Left lung (tissue), 4 donors: ENCODE measurements at regions not wholly inside any gene's neighbourhood (a gene's known extent, or its start where the extent isn't known, plus 50 kb on each side); places are given as distances from the start of the nearest gene placed in this dataset.

Experiments used
- ATAC-seq: fragments of 200-7000 bp; cut with Tn5 transposase; one replicate; pipeline ENCODE4 v1.9.1; 2020; ENCODE audit warnings: moderate library complexity
- DNase-seq, 4 donors: peaks; one replicate each; pipeline ENCODE4 v3.0.0-alpha.2; 2013 to 2020
- H3K27ac ChIP-seq, 2 donors: fragments of 200-600 bp; sonication (generic) in 1 of 2; one replicate each; pipeline versions ENCODE4 v1.5.0 to v1.8.0; 2020 to 2021
- H3K27me3 ChIP-seq, 2 donors: fragments of 200-600 bp; sonication (generic) in 1 of 2; one replicate each; pipeline versions ENCODE4 v1.5.0 to v1.8.0; 2020 to 2021
- H3K36me3 ChIP-seq, 2 donors: fragments of 200-600 bp; sonication (generic) in 1 of 2; one replicate each; pipeline versions ENCODE4 v1.5.0 to v1.8.0; 2020 to 2021
- H3K4me1 ChIP-seq, 2 donors: fragments of 200-600 bp; one replicate each; pipeline ENCODE4 v1.8.0; 2021
- H3K4me3 ChIP-seq, 2 donors: fragments of 200-600 bp; sonication (generic) in 1 of 2; one replicate each; pipeline versions ENCODE4 v1.5.0 to v1.8.0; 2020 to 2021; ENCODE audit warnings: mild to moderate bottlenecking in 1 of 2
- H3K9me3 ChIP-seq, 2 donors: fragments of 200-600 bp; sonication (generic) in 1 of 2; one replicate each; pipeline versions ENCODE4 v1.5.0 to v1.8.0; 2020 to 2021
- intact Hi-C, 2 donors: fragments of 100-400 bp; cut with DNase I; formaldehyde crosslinking; loops; one replicate each; pipeline versions ENCODE4 v1.11.2 to v1.14.2; 2022
- TF ChIP-seq, protein P1 (sequence below), 2 donors: fragments of 200-600 bp; sonication (generic) in 1 of 2; IDR thresholded peaks; one replicate each; pipeline versions ENCODE4 v1.5.0 to v1.8.0; 2021; ENCODE audit warnings: antibody characterized with exemption in 2 of 2
- donor health status: DM: no; HTN: yes; CAD: no.
- donor health status: DM: no; HTN: no; CAD: no.

DNA sequence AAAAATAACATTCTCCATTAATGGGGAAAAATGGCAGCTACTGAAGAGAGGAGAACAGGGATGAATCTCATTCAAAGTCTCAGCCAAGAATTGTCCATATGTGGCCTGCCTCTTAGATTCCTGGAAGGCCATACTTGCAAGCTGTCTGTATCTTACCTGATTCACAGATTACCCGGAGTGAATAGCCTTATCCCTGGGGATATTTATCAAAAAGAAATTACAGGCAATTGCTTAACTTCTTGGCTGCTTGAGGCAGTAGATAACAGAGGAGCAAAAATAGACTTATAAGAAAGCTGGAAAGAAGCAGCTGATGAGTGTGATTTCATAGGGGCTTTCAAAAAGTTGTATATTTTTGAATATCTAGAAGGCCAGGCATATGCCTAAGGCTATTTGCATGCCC, 68.8 kb upstream of the PPP1R2C start:
- Histone ChIP-seq H3K4me1 (no peaks in the 10 kb centered on the region), H3K9me3 (peaks cover 0 to 2% of the 10 kb centered on the region in 2 donors), H3K4me3 (no peak overlapping the region), H3K27me3 (peaks cover 0 to 4% of the 10 kb centered on the region in 2 donors), H3K27ac (no peak overlapping the region), H3K36me3 (no peaks in the 10 kb centered on the region)
- DNase-seq (no peak), ATAC-seq (no peak)
- intact Hi-C loops = no loop called here
- TF ChIP-seq, protein P1, sequence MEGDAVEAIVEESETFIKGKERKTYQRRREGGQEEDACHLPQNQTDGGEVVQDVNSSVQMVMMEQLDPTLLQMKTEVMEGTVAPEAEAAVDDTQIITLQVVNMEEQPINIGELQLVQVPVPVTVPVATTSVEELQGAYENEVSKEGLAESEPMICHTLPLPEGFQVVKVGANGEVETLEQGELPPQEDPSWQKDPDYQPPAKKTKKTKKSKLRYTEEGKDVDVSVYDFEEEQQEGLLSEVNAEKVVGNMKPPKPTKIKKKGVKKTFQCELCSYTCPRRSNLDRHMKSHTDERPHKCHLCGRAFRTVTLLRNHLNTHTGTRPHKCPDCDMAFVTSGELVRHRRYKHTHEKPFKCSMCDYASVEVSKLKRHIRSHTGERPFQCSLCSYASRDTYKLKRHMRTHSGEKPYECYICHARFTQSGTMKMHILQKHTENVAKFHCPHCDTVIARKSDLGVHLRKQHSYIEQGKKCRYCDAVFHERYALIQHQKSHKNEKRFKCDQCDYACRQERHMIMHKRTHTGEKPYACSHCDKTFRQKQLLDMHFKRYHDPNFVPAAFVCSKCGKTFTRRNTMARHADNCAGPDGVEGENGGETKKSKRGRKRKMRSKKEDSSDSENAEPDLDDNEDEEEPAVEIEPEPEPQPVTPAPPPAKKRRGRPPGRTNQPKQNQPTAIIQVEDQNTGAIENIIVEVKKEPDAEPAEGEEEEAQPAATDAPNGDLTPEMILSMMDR (IDR thresholded peaks at IDR 0.05) = no peak

DNA sequence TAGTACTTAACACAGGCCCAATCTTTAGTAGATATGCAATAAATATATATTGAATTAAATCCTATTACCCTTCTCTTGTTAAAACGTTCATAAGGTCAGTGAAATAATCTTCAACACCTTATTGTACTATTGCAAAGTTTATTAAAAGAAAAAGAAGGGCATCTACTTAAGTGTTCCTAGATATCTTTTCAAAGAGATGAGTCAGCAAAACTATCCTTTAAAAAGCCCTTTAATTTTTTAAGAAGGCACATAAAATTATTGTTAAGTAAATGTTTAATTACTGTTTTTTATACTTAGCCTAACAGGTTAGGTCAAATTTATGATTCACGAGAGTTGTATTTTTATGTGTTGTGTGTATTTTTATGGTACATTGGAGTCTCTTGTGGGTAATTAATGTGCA, 77.3 kb upstream of the PPP1R2C start:
- Histone ChIP-seq H3K36me3 (no peaks in the 10 kb centered on the region), H3K4me1 (no peaks in the 10 kb centered on the region), H3K27ac (no peak overlapping the region), H3K4me3 (no peak overlapping the region), H3K27me3 (no peaks in the 10 kb centered on the region), H3K9me3 (no peaks in the 10 kb centered on the region)
- TF ChIP-seq, protein P1 (IDR thresholded peaks at IDR 0.05) = no peak
- DNase-seq (no peak), ATAC-seq (no peak)
- intact Hi-C loops = no loop called here

DNA sequence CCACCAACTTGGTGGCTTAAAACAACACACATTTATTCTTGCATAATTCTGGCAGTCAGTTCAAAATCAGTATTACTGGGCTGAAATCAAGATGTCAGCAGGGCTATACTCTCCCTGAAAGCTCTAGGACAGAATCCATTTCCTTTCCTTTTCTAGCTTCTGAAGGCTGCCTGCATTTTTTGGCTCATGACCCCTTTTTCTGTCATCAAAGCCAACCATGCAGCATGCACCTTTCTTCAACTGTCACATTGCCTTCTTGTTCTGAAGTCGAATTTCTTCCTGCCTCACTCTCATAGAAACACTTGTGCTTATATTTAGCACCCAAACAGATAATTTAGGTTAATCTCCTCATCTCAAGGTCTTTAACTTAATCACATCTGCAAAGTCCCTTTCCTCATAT, 79.8 kb upstream of the PPP1R2C start:
- Histone ChIP-seq H3K4me3 (no peak overlapping the region), H3K36me3 (no peaks in the 10 kb centered on the region), H3K27ac (no peak overlapping the region), H3K4me1 (no peaks in the 10 kb centered on the region), H3K27me3 (no peaks in the 10 kb centered on the region), H3K9me3 (no peaks in the 10 kb centered on the region)
- no peak for ATAC-seq
- no peak for DNase-seq
- TF ChIP-seq, protein P1 (IDR thresholded peaks at IDR 0.05) = no peak
- intact Hi-C loops = no loop called here

DNA sequence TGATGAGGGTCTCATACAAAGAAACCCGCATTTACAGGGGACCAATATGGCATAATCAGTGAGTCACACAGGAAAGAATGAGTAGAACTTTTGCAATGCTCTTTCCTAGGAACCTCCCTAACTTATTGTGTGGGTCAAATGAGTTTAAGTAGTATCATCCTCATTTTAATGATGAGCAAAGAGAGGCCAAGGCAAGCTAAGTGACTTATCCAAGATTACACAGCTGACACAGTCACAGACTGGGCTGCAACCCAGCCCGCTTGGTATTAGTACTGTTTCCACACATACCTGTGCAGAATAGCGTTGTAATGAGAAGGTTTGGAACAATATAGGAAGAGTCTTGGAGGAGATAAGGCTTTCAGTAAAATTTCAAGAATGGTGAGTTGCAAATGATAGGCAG, 91.0 kb upstream of the PPP1R2C start:
- H3K9me3 ChIP-seq = no peaks in the 10 kb centered on the region
- no peaks in the 10 kb centered on the region for H3K36me3 ChIP-seq
- H3K27me3 ChIP-seq = no peaks in the 10 kb centered on the region
- intact Hi-C loops = no loop called here
- H3K27ac ChIP-seq = no peak overlapping the region
- TF ChIP-seq, protein P1 (IDR thresholded peaks at IDR 0.05) = no peak
- no peak for DNase-seq
- H3K4me1 ChIP-seq = no peaks in the 10 kb centered on the region
- ATAC-seq = no peak
- H3K4me3 ChIP-seq = no peak overlapping the region

DNA sequence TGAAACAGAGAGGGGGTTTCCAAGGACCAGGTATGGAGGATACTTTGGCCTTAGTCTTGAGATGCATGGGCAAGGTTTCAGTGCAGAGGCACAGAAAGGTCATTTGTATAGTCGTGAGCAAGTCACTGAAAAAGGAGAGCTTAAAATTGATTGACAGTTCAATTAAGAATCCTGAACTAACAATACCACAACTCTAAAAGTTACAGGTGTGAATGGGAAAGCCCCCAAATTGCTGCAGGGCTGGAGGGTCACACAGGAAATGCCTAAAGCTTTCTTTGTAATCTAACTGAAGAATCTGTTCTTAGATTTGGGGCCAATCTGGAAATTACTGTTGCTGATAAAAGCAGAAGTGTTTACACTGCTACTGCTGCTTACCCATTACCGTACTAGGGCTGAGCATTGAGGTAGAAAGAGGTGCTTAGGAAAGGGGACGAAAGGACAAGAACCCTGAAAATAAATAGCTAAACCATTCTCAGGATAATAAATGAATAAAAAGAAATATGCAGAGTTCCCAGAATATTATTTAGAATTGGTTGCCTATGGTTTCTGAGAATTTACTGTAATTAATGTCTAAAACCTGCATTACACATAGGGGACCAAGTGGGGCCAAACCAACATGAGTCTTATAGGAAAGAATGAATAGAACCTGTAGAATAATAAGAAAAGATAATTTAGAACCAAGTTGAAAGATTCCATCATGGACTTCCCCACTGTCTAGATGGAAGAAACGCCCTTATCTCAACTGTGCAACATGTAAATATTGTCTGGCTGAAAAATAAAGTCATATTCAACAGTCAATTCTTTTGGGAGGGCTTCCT, 91.9 kb upstream of the PPP1R2C start:
- no peaks in the 10 kb centered on the region for H3K36me3 ChIP-seq
- no peak overlapping the region for H3K27ac ChIP-seq
- DNase-seq = no peak
- no peaks in the 10 kb centered on the region for H3K27me3 ChIP-seq
- TF ChIP-seq, protein P1 (IDR thresholded peaks at IDR 0.05) = no peak
- no peaks in the 10 kb centered on the region for H3K9me3 ChIP-seq
- intact Hi-C loops = no loop called here
- no peak overlapping the region for H3K4me3 ChIP-seq
- no peaks in the 10 kb centered on the region for H3K4me1 ChIP-seq
- ATAC-seq = no peak
